ENCODE measurements at regions not wholly inside any gene's neighbourhood (a gene's known extent, or its start where the extent isn't known, plus 50 kb on each side); places are given as distances from the start of the nearest gene placed in this dataset.

DNA sequence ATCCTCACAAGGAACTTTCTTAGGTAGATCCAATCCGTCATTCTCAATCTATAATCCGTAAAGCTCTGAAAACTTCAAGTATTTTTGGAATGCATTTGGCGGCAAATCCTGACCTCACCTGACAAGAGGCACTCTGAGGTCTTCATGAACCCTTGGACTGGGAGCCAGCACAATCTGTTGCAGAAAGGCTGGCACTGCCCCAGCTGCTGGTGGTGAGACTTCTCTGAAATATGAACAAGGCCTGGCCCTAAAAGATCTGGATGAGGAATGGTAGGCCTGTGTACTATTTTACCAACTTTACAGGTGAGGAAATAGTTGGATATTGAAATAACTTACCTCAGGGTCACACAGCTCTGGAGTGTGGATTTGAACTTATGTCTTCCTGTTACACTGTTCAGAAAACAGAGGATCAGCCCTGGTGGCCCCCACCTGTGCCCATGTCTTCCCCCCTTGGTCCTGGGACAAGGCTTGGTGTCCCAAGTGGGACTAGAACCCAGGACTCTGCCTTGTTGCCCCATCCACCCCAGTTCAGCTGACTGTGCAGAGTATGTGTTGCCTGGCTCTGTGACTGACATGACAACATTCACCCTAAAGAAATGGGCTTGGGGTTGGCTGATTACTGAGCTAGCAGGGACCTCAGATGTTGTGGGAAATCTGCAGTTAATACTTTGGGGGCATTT, 471.4 kb downstream of the MN1 start:
- Histone ChIP-seq H3K4me3 (ENCODE audit: insufficient read depth, low read depth, low read length) (no peak overlapping the region), H3K4me1 (ENCODE audit: insufficient read depth, low read length) (no peaks in the 10 kb centered on the region), H4K20me1 (ENCODE audit: insufficient read depth, low read length) (no peaks in the 10 kb centered on the region), H3K27ac (ENCODE audit: low read depth, low read length) (no peak overlapping the region), H3K36me3 (ENCODE audit: insufficient read depth, low read length) (no peaks in the 10 kb centered on the region), H2AFZ (ENCODE audit: low read depth, low read length) (no peak overlapping the region), H3K9me3 (ENCODE audit: insufficient read depth, low read depth, low read length) (no peaks in the 10 kb centered on the region), H3K79me2 (ENCODE audit: insufficient read depth, low read length) (no peaks in the 10 kb centered on the region), H3K9ac (ENCODE audit: low read length) (no peak overlapping the region), H3K4me2 (ENCODE audit: low read length) (no peak overlapping the region), H3K27me3 (ENCODE audit: insufficient read depth, low read length) (no peaks in the 10 kb centered on the region)
- FAIRE-seq = no peak
- no peak overlapping the region for H3K27ac Mint-ChIP-seq (ENCODE audit: unreplicated experiment)
- peaks cover 12% of the 10 kb centered on the region for H3K27me3 Mint-ChIP-seq (ENCODE audit: low read depth, unreplicated experiment)
- H3K9me3 Mint-ChIP-seq (ENCODE audit: unreplicated experiment) = peaks cover 7% of the 10 kb centered on the region
- peaks cover 5% of the 10 kb centered on the region for H3K4me1 Mint-ChIP-seq (ENCODE audit: low read depth, unreplicated experiment)
- TF ChIP-seq, protein P1, sequence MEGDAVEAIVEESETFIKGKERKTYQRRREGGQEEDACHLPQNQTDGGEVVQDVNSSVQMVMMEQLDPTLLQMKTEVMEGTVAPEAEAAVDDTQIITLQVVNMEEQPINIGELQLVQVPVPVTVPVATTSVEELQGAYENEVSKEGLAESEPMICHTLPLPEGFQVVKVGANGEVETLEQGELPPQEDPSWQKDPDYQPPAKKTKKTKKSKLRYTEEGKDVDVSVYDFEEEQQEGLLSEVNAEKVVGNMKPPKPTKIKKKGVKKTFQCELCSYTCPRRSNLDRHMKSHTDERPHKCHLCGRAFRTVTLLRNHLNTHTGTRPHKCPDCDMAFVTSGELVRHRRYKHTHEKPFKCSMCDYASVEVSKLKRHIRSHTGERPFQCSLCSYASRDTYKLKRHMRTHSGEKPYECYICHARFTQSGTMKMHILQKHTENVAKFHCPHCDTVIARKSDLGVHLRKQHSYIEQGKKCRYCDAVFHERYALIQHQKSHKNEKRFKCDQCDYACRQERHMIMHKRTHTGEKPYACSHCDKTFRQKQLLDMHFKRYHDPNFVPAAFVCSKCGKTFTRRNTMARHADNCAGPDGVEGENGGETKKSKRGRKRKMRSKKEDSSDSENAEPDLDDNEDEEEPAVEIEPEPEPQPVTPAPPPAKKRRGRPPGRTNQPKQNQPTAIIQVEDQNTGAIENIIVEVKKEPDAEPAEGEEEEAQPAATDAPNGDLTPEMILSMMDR (IDR thresholded peaks at IDR 0.05; ENCODE audit: insufficient read depth, low read depth, low read length) = no peak
- TF ChIP-seq EZH2 (IDR thresholded peaks at IDR 0.05; ENCODE audit: insufficient read depth, low read length) = no peak
- peaks cover 2% of the 10 kb centered on the region for H3K36me3 Mint-ChIP-seq (ENCODE audit: low read depth, unreplicated experiment)
- H3K4me3 Mint-ChIP-seq (ENCODE audit: unreplicated experiment) = no peak overlapping the region
- DNase-seq (ENCODE audit: low read depth) = no peak

DNA sequence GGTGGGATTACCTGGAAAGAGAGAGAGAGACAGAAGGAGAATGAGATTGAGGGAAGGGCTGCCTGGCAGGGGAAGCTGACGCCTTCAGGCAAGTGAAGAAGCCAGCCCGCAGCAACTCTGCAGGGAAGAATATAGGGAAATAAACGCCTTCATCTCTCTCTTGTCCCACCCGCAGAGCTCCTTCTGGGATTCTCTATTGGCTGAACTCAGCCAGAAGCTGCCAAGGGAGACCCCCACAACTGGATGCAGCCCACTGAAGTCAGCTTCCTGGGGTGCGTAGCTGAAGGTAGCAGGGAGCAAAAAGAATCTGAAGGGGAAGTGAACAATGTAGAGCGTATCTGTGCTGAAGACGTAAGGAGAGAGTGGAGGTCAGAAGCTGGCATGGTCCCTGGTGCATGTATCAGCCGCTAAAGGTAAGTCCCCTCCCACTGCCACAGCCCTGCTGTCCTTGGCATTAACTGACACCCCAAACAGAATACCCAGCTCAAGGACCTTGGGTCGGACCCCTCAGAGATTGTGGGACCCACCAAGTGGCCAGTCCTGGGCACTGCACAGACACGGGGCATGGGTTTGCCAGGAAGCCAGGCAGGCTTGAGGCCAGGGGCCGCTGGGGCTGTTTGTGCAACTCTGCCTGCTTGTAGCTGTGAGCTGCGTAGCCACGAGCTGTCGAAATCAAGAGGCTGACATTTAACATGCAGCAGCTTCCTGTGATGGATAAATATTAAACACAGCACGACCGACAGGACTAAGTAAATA, 469.9 kb downstream of the MN1 start:
- H3K9me3 ChIP-seq (ENCODE audit: insufficient read depth, low read depth, low read length) = no peaks in the 10 kb centered on the region
- no peak for TF ChIP-seq EZH2 (IDR thresholded peaks at IDR 0.05; ENCODE audit: insufficient read depth, low read length)
- TF ChIP-seq, protein P1 (IDR thresholded peaks at IDR 0.05; ENCODE audit: insufficient read depth, low read depth, low read length) = peak; percentile 33
- no peak overlapping the region for H3K27ac Mint-ChIP-seq (ENCODE audit: unreplicated experiment)
- H3K4me1 ChIP-seq (ENCODE audit: insufficient read depth, low read length) = peaks cover 9% of the 10 kb centered on the region
- FAIRE-seq = no peak
- DNase-seq (ENCODE audit: low read depth) = no peak
- no peak overlapping the region for H3K27ac ChIP-seq (ENCODE audit: low read depth, low read length)
- no peaks in the 10 kb centered on the region for H3K27me3 ChIP-seq (ENCODE audit: insufficient read depth, low read length)
- peak overlapping the region; percentile 27 for H2AFZ ChIP-seq (ENCODE audit: low read depth, low read length)
- no peaks in the 10 kb centered on the region for H3K36me3 ChIP-seq (ENCODE audit: insufficient read depth, low read length)
- peaks cover 2% of the 10 kb centered on the region for H3K36me3 Mint-ChIP-seq (ENCODE audit: low read depth, unreplicated experiment)
- no peak overlapping the region for H3K4me3 Mint-ChIP-seq (ENCODE audit: unreplicated experiment)
- no peak overlapping the region for H3K9ac ChIP-seq (ENCODE audit: low read length)
- H3K27me3 Mint-ChIP-seq (ENCODE audit: low read depth, unreplicated experiment) = peaks cover 12% of the 10 kb centered on the region
- no peak overlapping the region for H3K4me3 ChIP-seq (ENCODE audit: insufficient read depth, low read depth, low read length)
- H3K9me3 Mint-ChIP-seq (ENCODE audit: unreplicated experiment) = peaks cover 7% of the 10 kb centered on the region
- H3K79me2 ChIP-seq (ENCODE audit: insufficient read depth, low read length) = no peaks in the 10 kb centered on the region
- H3K4me1 Mint-ChIP-seq (ENCODE audit: low read depth, unreplicated experiment) = peaks cover 14% of the 10 kb centered on the region
- H3K4me2 ChIP-seq (ENCODE audit: low read length) = peak overlapping the region; percentile 40
- no peaks in the 10 kb centered on the region for H4K20me1 ChIP-seq (ENCODE audit: insufficient read depth, low read length)

Data from astrocyte (in vitro differentiated cells and primary cell).